ENCODE measurements at regions not wholly inside any gene's neighbourhood (a gene's known extent, or its start where the extent isn't known, plus 50 kb on each side); places are given as distances from the start of the nearest gene placed in this dataset.

GRCh38 chr10:2979306-2979705 lies 88.0 kb upstream of the PFKP start:
- peak overlapping the region; percentile 58 for H2AFZ ChIP-seq (ENCODE audit: insufficient read depth, low read depth, low read length, poor library complexity, severe bottlenecking)
- ATAC-seq (ENCODE audit: low read depth), result no peak

More at GRCh38 chr10:2979306-2979705, 88.0 kb upstream of the PFKP start:
- Histone ChIP-seq H3K27me3 (replicated peaks in 1 of 4; ENCODE audit: control extremely low read depth in 1 of 4, control insufficient read depth in 3 of 4, insufficient read depth in 4 of 4, low read length in 3 of 4) (no peaks in the 10 kb centered on the region), H3K4me2 (replicated peaks; ENCODE audit: low read depth, low read length, poor library complexity, severe bottlenecking) (peak overlapping the region; percentile 49), H3K9ac (ENCODE audit: low read length) (peak overlapping the region; percentile 38), H4K20me1 (ENCODE audit: control insufficient read depth, insufficient read depth, low read length, poor library complexity, severe bottlenecking) (no peaks in the 10 kb centered on the region), H3K9me3 (ENCODE audit: control extremely low read depth in 1 of 3, control insufficient read depth in 2 of 3, insufficient read depth in 1 of 3, low read length in 2 of 3) (no peaks in the 10 kb centered on the region), H3K4me1 (ENCODE audit: control insufficient read depth in 2 of 2, insufficient read depth in 2 of 2, low read length in 2 of 2) (peaks cover 24 to 50% of the 10 kb centered on the region in 2 donors), H3K4me3 (ENCODE audit: control extremely low read depth in 1 of 5, extremely low read depth in 1 of 5, insufficient read depth in 1 of 5, low read depth in 2 of 5, low read length in 4 of 5) (peak overlapping the region in 1 of 5 experiments; percentile 16), H3K27ac (ENCODE audit: low read length in 2 of 2) (peak overlapping the region; percentile 33 to 59), H3K36me3 (replicated peaks in 1 of 2; ENCODE audit: control extremely low read depth in 1 of 2, control insufficient read depth in 1 of 2, extremely low read depth in 1 of 2, insufficient read depth in 2 of 2, low read length in 1 of 2) (no peaks in the 10 kb centered on the region), H3K79me2 (ENCODE audit: control insufficient read depth, insufficient read depth, low read length) (no peaks in the 10 kb centered on the region)
- TF ChIP-seq EZH2 (IDR thresholded peaks at IDR 0.05; ENCODE audit: borderline replicate concordance, insufficient read depth, low read depth, low read length, poor library complexity, severe bottlenecking), result no peak
- TF ChIP-seq CTCF (IDR thresholded peaks at IDR 0.05), result no peak
- H3K4me1 Mint-ChIP-seq, result peaks cover 29% of the 10 kb centered on the region
- ChIA-PET POLR2A (no interaction called here), CTCF (interaction anchor here (2.2 kb wide), 1 partner anchor 64 kb away, joined by 9 read pairs; no protein-coding TSS in a partner anchor)
- H3K27me3 Mint-ChIP-seq, result no peaks in the 10 kb centered on the region
- H3K4me3 Mint-ChIP-seq, result peak overlapping the region; percentile 23
- no peak for DNase-seq
- H3K9me3 Mint-ChIP-seq (ENCODE audit: insufficient read depth), result no peaks in the 10 kb centered on the region
- 93% methylated on average over 5 of the region's 8 CpGs for WGBS (ENCODE audit: insufficient coverage)
- intact Hi-C loops (cut with micrococcal nuclease), result loop anchor here (5.0 kb wide), 1 partner anchor 142 kb away; no protein-coding TSS in a partner anchor
- H3K27ac Mint-ChIP-seq, result peak overlapping the region; percentile 28

Data from B cell (primary cell).